H1 (cell line): ENCODE measurements at regions not wholly inside any gene's neighbourhood (a gene's known extent, or its start where the extent isn't known, plus 50 kb on each side); places are given as distances from the start of the nearest gene placed in this dataset.

Experiments
- CTBP2 ChIP-seq: IDR thresholded peaks from 2 replicates; pipeline ENCODE4 v1.7.0; 2011; ENCODE audit warnings: borderline replicate concordance, mild to moderate bottlenecking, moderate library complexity, mixed read lengths, low read length; ENCODE audit not compliant: insufficient read depth, insufficient read length
- KDM5A ChIP-seq: fragments of 200-600 bp; IDR thresholded peaks from 2 replicates; pipeline ENCODE4 v1.7.1; 2012; ENCODE audit warnings: mild to moderate bottlenecking, low read length, inconsistent platforms, mixed read lengths
- RAD21 ChIP-seq, 2 experiments: IDR thresholded peaks in 1 of 2; conservative IDR thresholded peaks in 1 of 2; 2 replicates each; pipeline ENCODE4 v1.6.1; 2011; ENCODE audit warnings: low read depth in 2 of 2, low read length in 2 of 2, improper control_type of control experiment in 1 of 2, inconsistent platforms in 1 of 2, mild to moderate bottlenecking in 1 of 2, moderate library complexity in 1 of 2
- SP1 ChIP-seq: IDR thresholded peaks from 2 replicates; pipeline ENCODE4 v1.6.1; 2011; ENCODE audit warnings: low read depth, low read length
- SRF ChIP-seq: IDR thresholded peaks from 2 replicates; pipeline ENCODE4 v1.6.1; 2011; ENCODE audit warnings: mild to moderate bottlenecking, low read depth, low read length, moderate library complexity
- ZNF274 ChIP-seq: IDR thresholded peaks from 2 replicates; pipeline ENCODE4 v1.7.0; 2012; ENCODE audit warnings: low read length, borderline replicate concordance; ENCODE audit errors: extremely low read depth
- TF ChIP-seq, protein P1 (sequence below): fragments of 300-600 bp; sonication (generic); IDR thresholded peaks from 2 replicates; pipeline ENCODE4 v1.7.1; 2012; ENCODE audit warnings: low read length, moderate library complexity, mild to moderate bottlenecking, inconsistent platforms; ENCODE audit not compliant: insufficient replicate concordance
- TF ChIP-seq, protein P2 (sequence below), 3 experiments: IDR thresholded peaks; 1 replicate in 2 of 3; 2 replicates in 1 of 3; pipeline versions ENCODE4 v1.5.1 to v1.6.1; 2011; ENCODE audit warnings: low read length in 3 of 3, mild to moderate bottlenecking in 3 of 3, inconsistent platforms in 2 of 3, low read depth in 1 of 3, moderate library complexity in 1 of 3; ENCODE audit not compliant: insufficient read depth in 1 of 3; ENCODE audit errors: control extremely low read depth in 1 of 3

DNA sequence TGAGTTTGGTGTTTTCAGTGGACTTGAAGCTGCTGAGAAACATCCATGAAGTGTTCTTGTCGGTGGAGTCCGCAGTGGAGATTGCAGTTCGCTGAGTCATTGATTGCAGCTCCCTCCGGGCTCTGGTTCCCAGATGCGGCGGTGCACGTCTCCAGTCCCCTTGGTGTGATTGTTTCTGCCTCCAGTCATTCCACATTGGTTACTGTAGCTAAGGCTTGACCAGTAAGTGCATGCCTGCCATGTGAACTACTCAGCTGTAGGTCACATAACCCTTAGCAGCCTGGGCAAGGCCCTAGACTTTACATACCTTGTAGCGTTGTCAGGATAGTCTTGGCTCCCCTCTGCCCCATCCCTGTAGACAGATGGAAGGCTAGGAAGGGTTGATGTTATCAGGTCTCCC is 53.8 kb upstream of the CLCN4 start (continued):
- TF ChIP-seq, protein P1, sequence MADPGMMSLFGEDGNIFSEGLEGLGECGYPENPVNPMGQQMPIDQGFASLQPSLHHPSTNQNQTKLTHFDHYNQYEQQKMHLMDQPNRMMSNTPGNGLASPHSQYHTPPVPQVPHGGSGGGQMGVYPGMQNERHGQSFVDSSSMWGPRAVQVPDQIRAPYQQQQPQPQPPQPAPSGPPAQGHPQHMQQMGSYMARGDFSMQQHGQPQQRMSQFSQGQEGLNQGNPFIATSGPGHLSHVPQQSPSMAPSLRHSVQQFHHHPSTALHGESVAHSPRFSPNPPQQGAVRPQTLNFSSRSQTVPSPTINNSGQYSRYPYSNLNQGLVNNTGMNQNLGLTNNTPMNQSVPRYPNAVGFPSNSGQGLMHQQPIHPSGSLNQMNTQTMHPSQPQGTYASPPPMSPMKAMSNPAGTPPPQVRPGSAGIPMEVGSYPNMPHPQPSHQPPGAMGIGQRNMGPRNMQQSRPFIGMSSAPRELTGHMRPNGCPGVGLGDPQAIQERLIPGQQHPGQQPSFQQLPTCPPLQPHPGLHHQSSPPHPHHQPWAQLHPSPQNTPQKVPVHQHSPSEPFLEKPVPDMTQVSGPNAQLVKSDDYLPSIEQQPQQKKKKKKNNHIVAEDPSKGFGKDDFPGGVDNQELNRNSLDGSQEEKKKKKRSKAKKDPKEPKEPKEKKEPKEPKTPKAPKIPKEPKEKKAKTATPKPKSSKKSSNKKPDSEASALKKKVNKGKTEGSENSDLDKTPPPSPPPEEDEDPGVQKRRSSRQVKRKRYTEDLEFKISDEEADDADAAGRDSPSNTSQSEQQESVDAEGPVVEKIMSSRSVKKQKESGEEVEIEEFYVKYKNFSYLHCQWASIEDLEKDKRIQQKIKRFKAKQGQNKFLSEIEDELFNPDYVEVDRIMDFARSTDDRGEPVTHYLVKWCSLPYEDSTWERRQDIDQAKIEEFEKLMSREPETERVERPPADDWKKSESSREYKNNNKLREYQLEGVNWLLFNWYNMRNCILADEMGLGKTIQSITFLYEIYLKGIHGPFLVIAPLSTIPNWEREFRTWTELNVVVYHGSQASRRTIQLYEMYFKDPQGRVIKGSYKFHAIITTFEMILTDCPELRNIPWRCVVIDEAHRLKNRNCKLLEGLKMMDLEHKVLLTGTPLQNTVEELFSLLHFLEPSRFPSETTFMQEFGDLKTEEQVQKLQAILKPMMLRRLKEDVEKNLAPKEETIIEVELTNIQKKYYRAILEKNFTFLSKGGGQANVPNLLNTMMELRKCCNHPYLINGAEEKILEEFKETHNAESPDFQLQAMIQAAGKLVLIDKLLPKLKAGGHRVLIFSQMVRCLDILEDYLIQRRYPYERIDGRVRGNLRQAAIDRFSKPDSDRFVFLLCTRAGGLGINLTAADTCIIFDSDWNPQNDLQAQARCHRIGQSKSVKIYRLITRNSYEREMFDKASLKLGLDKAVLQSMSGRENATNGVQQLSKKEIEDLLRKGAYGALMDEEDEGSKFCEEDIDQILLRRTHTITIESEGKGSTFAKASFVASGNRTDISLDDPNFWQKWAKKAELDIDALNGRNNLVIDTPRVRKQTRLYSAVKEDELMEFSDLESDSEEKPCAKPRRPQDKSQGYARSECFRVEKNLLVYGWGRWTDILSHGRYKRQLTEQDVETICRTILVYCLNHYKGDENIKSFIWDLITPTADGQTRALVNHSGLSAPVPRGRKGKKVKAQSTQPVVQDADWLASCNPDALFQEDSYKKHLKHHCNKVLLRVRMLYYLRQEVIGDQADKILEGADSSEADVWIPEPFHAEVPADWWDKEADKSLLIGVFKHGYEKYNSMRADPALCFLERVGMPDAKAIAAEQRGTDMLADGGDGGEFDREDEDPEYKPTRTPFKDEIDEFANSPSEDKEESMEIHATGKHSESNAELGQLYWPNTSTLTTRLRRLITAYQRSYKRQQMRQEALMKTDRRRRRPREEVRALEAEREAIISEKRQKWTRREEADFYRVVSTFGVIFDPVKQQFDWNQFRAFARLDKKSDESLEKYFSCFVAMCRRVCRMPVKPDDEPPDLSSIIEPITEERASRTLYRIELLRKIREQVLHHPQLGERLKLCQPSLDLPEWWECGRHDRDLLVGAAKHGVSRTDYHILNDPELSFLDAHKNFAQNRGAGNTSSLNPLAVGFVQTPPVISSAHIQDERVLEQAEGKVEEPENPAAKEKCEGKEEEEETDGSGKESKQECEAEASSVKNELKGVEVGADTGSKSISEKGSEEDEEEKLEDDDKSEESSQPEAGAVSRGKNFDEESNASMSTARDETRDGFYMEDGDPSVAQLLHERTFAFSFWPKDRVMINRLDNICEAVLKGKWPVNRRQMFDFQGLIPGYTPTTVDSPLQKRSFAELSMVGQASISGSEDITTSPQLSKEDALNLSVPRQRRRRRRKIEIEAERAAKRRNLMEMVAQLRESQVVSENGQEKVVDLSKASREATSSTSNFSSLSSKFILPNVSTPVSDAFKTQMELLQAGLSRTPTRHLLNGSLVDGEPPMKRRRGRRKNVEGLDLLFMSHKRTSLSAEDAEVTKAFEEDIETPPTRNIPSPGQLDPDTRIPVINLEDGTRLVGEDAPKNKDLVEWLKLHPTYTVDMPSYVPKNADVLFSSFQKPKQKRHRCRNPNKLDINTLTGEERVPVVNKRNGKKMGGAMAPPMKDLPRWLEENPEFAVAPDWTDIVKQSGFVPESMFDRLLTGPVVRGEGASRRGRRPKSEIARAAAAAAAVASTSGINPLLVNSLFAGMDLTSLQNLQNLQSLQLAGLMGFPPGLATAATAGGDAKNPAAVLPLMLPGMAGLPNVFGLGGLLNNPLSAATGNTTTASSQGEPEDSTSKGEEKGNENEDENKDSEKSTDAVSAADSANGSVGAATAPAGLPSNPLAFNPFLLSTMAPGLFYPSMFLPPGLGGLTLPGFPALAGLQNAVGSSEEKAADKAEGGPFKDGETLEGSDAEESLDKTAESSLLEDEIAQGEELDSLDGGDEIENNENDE = no peak
- TF ChIP-seq KDM5A = no peak
- TF ChIP-seq, protein P2, sequence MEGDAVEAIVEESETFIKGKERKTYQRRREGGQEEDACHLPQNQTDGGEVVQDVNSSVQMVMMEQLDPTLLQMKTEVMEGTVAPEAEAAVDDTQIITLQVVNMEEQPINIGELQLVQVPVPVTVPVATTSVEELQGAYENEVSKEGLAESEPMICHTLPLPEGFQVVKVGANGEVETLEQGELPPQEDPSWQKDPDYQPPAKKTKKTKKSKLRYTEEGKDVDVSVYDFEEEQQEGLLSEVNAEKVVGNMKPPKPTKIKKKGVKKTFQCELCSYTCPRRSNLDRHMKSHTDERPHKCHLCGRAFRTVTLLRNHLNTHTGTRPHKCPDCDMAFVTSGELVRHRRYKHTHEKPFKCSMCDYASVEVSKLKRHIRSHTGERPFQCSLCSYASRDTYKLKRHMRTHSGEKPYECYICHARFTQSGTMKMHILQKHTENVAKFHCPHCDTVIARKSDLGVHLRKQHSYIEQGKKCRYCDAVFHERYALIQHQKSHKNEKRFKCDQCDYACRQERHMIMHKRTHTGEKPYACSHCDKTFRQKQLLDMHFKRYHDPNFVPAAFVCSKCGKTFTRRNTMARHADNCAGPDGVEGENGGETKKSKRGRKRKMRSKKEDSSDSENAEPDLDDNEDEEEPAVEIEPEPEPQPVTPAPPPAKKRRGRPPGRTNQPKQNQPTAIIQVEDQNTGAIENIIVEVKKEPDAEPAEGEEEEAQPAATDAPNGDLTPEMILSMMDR (IDR thresholded peaks at IDR 0.05; ENCODE audit: control extremely low read depth in 1 of 3, insufficient read depth in 1 of 3, low read depth in 1 of 3, low read length in 3 of 3) = no peak
- no peak for TF ChIP-seq CTBP2
- no peak for TF ChIP-seq SRF
- no peak for TF ChIP-seq ZNF274
- TF ChIP-seq RAD21 (IDR thresholded peaks at IDR 0.05 in 1 of 2, conservative IDR thresholded peaks at IDR 0.05 in 1 of 2; ENCODE audit: low read depth in 2 of 2, low read length in 2 of 2) = no peak
- no peak for TF ChIP-seq SP1
